Mesothelial cell of epicardium (in vitro differentiated cells): ENCODE measurements at regions not wholly inside any gene's neighbourhood (a gene's known extent, or its start where the extent isn't known, plus 50 kb on each side); places are given as distances from the start of the nearest gene placed in this dataset.

Source experiments
- DNase-seq, 2 experiments: peaks; one replicate each; pipeline ENCODE4 v3.0.0; 2021; ENCODE audit warnings: low spot score in 2 of 2; ENCODE audit not compliant: unreplicated experiment in 2 of 2
- H3K27ac Mint-ChIP-seq: 2 replicates; pipeline ENCODE4 v1.8.0; 2021; ENCODE audit warnings: mixed read lengths
- H3K27me3 Mint-ChIP-seq: 2 replicates; pipeline ENCODE4 v1.8.0; 2021; ENCODE audit warnings: low read depth, mixed read lengths
- H3K36me3 Mint-ChIP-seq: 2 replicates; pipeline ENCODE4 v1.8.0; 2021; ENCODE audit warnings: mixed read lengths
- H3K4me1 Mint-ChIP-seq: 2 replicates; pipeline ENCODE4 v1.8.0; 2021; ENCODE audit warnings: mixed read lengths
- H3K4me3 Mint-ChIP-seq: 2 replicates; pipeline ENCODE4 v1.8.0; 2021; ENCODE audit warnings: mild to moderate bottlenecking, moderate library complexity, mixed read lengths
- H3K9me3 Mint-ChIP-seq: 2 replicates; pipeline ENCODE4 v1.8.0; 2021; ENCODE audit warnings: mixed read lengths
- CTCF ChIP-seq: fragments of 200-600 bp; sonication (generic); IDR thresholded peaks from one replicate; pipeline ENCODE4 v1.5.0; 2021; ENCODE audit warnings: antibody characterized with exemption; ENCODE audit not compliant: unreplicated experiment

GRCh38 chr6:75546381-75546780 is 52.8 kb upstream of the FILIP1 start:
- H3K27ac Mint-ChIP-seq = peak overlapping the region; percentile 41
- no peak for DNase-seq
- no peak for TF ChIP-seq CTCF
- no peaks in the 10 kb centered on the region for H3K27me3 Mint-ChIP-seq
- H3K9me3 Mint-ChIP-seq = no peaks in the 10 kb centered on the region
- H3K4me3 Mint-ChIP-seq = no peak overlapping the region
- H3K4me1 Mint-ChIP-seq = peaks cover 13% of the 10 kb centered on the region
- H3K36me3 Mint-ChIP-seq = no peaks in the 10 kb centered on the region

- Mint-ChIP-seq H3K27me3 (no peaks in the 10 kb centered on the region), H3K27ac (peak overlapping the region; percentile 9), H3K4me1 (peaks cover 13% of the 10 kb centered on the region), H3K4me3 (no peak overlapping the region), H3K36me3 (no peaks in the 10 kb centered on the region), H3K9me3 (no peaks in the 10 kb centered on the region)
- DNase-seq = no peak
- TF ChIP-seq CTCF = no peak
These were observed 51.0 kb upstream of the SENP6 start for GRCh38 chr6:75550544-75551167.

- no peaks in the 10 kb centered on the region for H3K36me3 Mint-ChIP-seq
- peaks cover 10% of the 10 kb centered on the region for H3K4me1 Mint-ChIP-seq
- no peaks in the 10 kb centered on the region for H3K27me3 Mint-ChIP-seq
- no peak overlapping the region for H3K27ac Mint-ChIP-seq
- DNase-seq = no peak
- no peaks in the 10 kb centered on the region for H3K9me3 Mint-ChIP-seq
- no peak for TF ChIP-seq CTCF
- no peak overlapping the region for H3K4me3 Mint-ChIP-seq
These were observed 50.2 kb upstream of the SENP6 start for GRCh38 chr6:75551367-75551952.
